ENCODE measurements at regions not wholly inside any gene's neighbourhood (a gene's known extent, or its start where the extent isn't known, plus 50 kb on each side); places are given as distances from the start of the nearest gene placed in this dataset.

DNA sequence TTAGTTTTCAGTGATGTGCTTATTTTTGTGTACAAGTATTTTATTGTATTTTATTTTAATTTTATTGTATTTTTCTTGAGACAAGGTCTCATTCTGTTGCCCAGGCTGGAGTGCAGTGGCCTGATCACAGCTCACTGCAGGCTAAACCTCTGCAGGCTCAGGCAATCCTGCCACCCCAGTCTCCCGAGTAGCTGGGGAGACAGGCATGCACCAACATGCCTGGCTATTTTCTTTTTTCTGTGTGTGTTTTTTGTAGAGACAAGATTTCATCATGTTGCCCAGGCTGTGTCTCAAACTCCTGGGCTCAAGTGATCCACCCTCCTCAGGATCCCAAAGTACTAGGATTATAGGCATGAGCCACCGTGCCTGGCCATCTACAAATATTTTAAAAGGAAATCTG, 146.3 kb downstream of the MANEA start:
- TF ChIP-seq, protein P1, sequence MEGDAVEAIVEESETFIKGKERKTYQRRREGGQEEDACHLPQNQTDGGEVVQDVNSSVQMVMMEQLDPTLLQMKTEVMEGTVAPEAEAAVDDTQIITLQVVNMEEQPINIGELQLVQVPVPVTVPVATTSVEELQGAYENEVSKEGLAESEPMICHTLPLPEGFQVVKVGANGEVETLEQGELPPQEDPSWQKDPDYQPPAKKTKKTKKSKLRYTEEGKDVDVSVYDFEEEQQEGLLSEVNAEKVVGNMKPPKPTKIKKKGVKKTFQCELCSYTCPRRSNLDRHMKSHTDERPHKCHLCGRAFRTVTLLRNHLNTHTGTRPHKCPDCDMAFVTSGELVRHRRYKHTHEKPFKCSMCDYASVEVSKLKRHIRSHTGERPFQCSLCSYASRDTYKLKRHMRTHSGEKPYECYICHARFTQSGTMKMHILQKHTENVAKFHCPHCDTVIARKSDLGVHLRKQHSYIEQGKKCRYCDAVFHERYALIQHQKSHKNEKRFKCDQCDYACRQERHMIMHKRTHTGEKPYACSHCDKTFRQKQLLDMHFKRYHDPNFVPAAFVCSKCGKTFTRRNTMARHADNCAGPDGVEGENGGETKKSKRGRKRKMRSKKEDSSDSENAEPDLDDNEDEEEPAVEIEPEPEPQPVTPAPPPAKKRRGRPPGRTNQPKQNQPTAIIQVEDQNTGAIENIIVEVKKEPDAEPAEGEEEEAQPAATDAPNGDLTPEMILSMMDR (IDR thresholded peaks at IDR 0.05), result no peak
- no peak for TF ChIP-seq POLR2A (IDR thresholded peaks at IDR 0.05)

Measured in heart left ventricle (tissue), 13 donors.